ENCODE measurements at regions not wholly inside any gene's neighbourhood (a gene's known extent, or its start where the extent isn't known, plus 50 kb on each side); places are given as distances from the start of the nearest gene placed in this dataset.

GRCh38 chr18:43933177-43933576 lies 655.9 kb upstream of the SYT4 start:
- Histone ChIP-seq H3K36me3 (ENCODE audit: control insufficient read depth, insufficient read depth, low read length) (no peaks in the 10 kb centered on the region), H3K27ac (ENCODE audit: low read depth, low read length) (no peak overlapping the region)

GRCh38 chr18:43934322-43934721 lies 657.0 kb upstream of the SYT4 start:
- Mint-ChIP-seq H3K9me3 (no peaks in the 10 kb centered on the region), H3K27ac (no peak overlapping the region), H3K36me3 (ENCODE audit: low read depth) (no peaks in the 10 kb centered on the region), H3K4me3 (no peak overlapping the region), H3K4me1 (no peaks in the 10 kb centered on the region), H3K27me3 (ENCODE audit: insufficient read depth) (no peaks in the 10 kb centered on the region)
- H3K27me3 ChIP-seq (ENCODE audit: control insufficient read depth, insufficient read depth, low read length, poor library complexity, severe bottlenecking) = no peaks in the 10 kb centered on the region
- no peak overlapping the region for H3K27ac ChIP-seq (ENCODE audit: low read depth, low read length)
- no peak overlapping the region for H3K9ac ChIP-seq (ENCODE audit: extremely low read depth, low read length, poor library complexity, severe bottlenecking)
- H3K4me1 ChIP-seq (ENCODE audit: control insufficient read depth, insufficient read depth, low read length) = no peaks in the 10 kb centered on the region
- no CpG with 5 or more reads among the region's 1 CpG for WGBS, 2 experiments (ENCODE audit: insufficient coverage in 1 of 2, insufficient read length in 1 of 2)
- no peaks in the 10 kb centered on the region for H3K36me3 ChIP-seq (ENCODE audit: control insufficient read depth, insufficient read depth, low read length)
- H3K4me3 ChIP-seq (ENCODE audit: low read length) = no peak overlapping the region
- H3K9me3 ChIP-seq (ENCODE audit: control insufficient read depth, low read length) = no peaks in the 10 kb centered on the region
- TF ChIP-seq CTCF (conservative IDR thresholded peaks at IDR 0.05) = no peak
- DNase-seq = no peak

More at GRCh38 chr18:43933177-43933576, 655.9 kb upstream of the SYT4 start:
- no peaks in the 10 kb centered on the region for H3K27me3 Mint-ChIP-seq (ENCODE audit: insufficient read depth)
- no peaks in the 10 kb centered on the region for H3K9me3 Mint-ChIP-seq
- Histone ChIP-seq H3K4me1 (ENCODE audit: control insufficient read depth, insufficient read depth, low read length) (no peaks in the 10 kb centered on the region), H3K9me3 (ENCODE audit: control insufficient read depth, low read length) (no peaks in the 10 kb centered on the region), H3K4me3 (ENCODE audit: low read length) (no peak overlapping the region), H3K9ac (ENCODE audit: extremely low read depth, low read length, poor library complexity, severe bottlenecking) (no peak overlapping the region), H3K27me3 (ENCODE audit: control insufficient read depth, insufficient read depth, low read length, poor library complexity, severe bottlenecking) (no peaks in the 10 kb centered on the region)
- WGBS, 2 experiments (ENCODE audit: insufficient coverage in 1 of 2, insufficient read length in 1 of 2) = 78 to 81% methylated on average over 5 of the region's 5 CpGs
- no peak for DNase-seq
- H3K27ac Mint-ChIP-seq = no peak overlapping the region
- H3K4me1 Mint-ChIP-seq = no peaks in the 10 kb centered on the region
- H3K4me3 Mint-ChIP-seq = no peak overlapping the region
- no peaks in the 10 kb centered on the region for H3K36me3 Mint-ChIP-seq (ENCODE audit: low read depth)
- no peak for TF ChIP-seq CTCF (conservative IDR thresholded peaks at IDR 0.05)

GRCh38 chr18:43934781-43935471 lies 657.6 kb upstream of the SYT4 start:
- Mint-ChIP-seq H3K9me3 (no peaks in the 10 kb centered on the region), H3K27ac (no peak overlapping the region), H3K4me3 (no peak overlapping the region), H3K36me3 (ENCODE audit: low read depth) (no peaks in the 10 kb centered on the region), H3K4me1 (no peaks in the 10 kb centered on the region), H3K27me3 (ENCODE audit: insufficient read depth) (no peaks in the 10 kb centered on the region)
- Histone ChIP-seq H3K4me3 (ENCODE audit: low read length) (no peak overlapping the region), H3K9me3 (ENCODE audit: control insufficient read depth, low read length) (no peaks in the 10 kb centered on the region), H3K27me3 (ENCODE audit: control insufficient read depth, insufficient read depth, low read length, poor library complexity, severe bottlenecking) (no peaks in the 10 kb centered on the region), H3K9ac (ENCODE audit: extremely low read depth, low read length, poor library complexity, severe bottlenecking) (no peak overlapping the region), H3K4me1 (ENCODE audit: control insufficient read depth, insufficient read depth, low read length) (no peaks in the 10 kb centered on the region), H3K27ac (ENCODE audit: low read depth, low read length) (no peak overlapping the region), H3K36me3 (ENCODE audit: control insufficient read depth, insufficient read depth, low read length) (no peaks in the 10 kb centered on the region)
- DNase-seq = no peak
- no peak for TF ChIP-seq CTCF (conservative IDR thresholded peaks at IDR 0.05)
- WGBS, 2 experiments (ENCODE audit: insufficient coverage in 1 of 2, insufficient read length in 1 of 2) = 89 to 100% methylated on average over 2 to 4 of the region's 4 CpGs

Measured in endodermal cell (in vitro differentiated cells).